ENCODE measurements at regions not wholly inside any gene's neighbourhood (a gene's known extent, or its start where the extent isn't known, plus 50 kb on each side); places are given as distances from the start of the nearest gene placed in this dataset.
"Not testable (repeated sequence)": the region's sequence is repeated elsewhere in the genome, so short reads cannot be mapped to it uniquely, and the experiment has no call there.

DNA sequence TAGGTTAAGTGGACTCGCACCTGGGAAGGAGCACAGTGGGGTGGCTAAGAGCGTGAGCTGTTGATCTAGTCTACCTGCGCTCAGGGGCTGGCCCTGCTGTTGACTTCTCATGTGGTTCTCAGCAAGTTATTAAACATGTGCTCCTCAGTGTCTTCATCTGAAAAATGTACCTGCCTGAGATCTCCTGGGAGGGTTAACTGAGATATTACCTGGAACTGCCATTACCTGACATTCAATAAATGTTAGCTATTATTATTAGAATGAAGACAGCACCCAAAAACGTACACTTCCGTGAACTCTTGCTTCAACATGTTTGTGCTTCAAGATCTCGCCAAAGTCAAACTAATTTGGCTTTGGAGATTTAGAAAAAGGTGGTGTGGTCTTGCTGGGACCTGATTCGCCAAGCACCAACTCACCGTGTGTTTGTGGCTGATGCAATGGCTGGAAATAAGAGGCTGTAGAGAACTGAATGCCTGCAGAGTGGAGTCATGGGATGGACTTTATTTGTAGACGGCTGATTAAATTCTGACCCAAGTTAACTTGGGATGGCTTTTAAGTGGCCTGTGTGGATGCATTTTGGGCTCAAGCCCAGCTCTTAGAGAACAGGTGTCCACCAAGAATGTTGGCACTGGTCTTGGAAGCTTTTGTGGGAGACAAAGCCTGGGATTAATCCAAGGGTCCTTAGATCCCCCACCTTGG lies 692.9 kb downstream of the QKI start:
- DNase-seq (ENCODE audit: low read depth): no peak

DNA sequence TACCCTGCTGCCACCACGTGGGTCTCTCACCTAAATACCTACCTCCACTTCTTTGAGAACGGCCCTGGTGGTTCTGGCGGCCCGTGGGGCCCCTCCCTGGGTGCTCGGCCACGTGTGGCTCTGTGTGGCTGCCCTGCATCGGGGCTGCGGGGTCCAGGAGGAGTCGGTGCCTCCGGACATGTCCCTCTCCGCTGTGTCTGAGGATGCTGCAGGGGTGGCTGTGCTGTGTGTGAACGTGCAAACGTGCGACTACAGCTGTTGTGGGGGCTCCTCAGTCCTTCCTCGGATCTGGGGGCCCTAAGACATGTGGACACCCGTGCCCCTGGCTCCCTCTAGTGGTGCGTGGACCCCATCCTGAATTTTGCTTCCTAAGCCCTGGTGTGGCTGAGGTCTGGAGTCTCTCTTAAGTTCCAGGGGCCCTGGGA lies 691.8 kb downstream of the QKI start:
- no peak for DNase-seq (ENCODE audit: low read depth)

DNA sequence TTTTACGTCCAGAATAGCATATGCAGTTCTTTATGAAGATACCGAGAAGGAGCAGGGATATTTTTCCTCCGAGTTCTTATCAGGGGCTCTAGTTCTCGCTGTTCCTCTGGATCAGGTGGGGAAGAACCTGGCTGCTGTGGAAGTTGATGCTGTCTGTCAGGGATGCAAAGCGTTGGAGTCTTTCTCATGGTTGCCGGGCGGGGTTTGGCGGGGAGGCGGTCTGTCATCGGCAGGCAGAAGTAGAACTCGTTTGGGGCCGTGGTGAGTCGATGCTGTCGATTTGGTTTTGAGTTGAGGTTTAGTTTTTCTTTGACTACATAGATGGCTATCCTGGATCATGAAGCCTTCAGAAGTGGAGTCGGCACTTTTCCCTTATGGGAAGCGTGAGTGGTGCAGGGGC lies 691.2 kb downstream of the QKI start:
- no peak for DNase-seq (ENCODE audit: low read depth)

DNA sequence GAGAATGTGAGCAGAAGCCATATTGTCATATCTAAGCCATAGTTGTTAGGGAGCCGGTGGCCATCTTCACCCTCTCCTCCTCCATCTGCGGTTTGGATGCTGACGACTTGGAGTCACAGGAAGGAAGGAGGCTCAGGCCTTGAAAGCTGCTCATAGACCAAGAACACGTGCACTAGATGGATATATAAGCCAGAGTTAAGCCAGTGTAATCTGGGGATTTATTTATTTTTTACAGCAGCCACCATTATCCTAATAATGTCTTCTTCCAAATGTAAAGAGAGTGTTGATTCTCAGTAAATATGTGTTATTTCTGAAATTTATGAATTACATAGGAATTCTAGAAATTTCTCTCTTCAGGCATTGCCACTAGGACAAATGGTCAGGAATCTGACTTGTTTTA lies 689.9 kb downstream of the QKI start:
- no peak for DNase-seq (ENCODE audit: low read depth)

DNA sequence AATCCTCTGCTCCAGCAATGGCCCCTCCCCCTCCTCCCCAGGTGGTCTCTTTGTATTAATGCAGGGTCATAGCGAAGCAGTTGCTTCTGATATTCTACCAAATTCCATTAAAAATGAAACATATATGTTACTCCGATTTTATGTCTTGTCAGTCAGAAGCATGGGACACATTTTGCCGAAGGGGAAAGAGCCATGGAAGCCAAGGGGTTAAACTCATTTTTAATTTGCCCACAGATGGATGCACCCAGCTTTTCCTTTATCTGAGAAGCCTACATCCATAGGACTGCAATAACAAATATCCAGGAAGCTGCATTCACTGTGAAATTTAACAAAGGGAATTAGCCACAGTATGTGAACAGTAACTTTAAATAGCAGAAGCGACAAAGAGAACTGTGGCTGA lies 688.2 kb downstream of the QKI start:
- DNase-seq (ENCODE audit: low read depth): no peak

DNA sequence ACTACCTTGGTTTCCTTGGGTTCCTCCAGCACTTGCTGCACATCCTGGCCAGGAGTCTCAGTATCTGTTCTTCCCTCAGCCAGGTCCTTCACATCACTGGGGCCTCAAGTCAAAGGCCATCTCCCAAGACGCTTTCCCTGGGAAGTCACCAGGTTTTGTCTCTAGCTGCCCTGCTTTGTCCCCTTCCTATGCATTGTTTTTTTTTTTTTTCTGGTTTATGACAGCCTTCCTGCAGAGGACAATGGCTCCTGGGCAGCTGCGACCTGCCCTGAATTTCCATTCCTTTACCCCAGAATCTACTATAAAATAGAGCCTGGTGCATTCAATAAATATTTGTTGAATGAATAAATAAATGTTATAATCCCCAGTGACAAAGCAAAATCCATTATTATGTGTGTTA lies 687.3 kb downstream of the QKI start:
- DNase-seq (ENCODE audit: low read depth): no peak

DNA sequence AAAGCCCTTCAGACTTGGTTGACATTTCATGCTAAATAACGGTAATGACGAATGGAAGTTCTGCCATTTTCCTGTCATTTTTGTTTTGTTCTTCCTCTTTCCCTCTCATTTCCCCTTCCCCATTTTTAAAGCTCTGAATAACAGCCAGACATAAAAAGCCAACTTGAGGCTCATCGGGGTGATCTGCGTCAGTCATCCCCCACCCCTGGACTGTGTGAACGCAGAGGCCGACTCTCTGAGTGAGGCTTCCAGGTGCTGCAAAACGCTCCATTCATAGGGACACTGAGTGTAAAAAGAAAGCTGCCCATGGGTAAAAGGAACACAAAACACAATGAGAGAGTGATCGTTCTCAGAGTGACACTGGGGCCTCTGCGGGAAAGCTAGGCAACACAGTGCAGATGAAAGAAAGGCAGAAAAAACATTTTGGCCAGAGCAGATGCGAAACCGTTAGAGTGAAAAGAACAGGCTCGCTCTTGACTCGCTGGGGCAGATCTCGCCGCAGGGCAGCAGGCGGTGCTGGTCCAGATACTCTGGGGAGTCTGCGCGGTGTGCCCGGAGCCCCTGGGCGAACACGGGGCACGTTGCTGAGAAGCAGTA lies 684.8 kb downstream of the QKI start:
- DNase-seq (ENCODE audit: low read depth): no peak

DNA sequence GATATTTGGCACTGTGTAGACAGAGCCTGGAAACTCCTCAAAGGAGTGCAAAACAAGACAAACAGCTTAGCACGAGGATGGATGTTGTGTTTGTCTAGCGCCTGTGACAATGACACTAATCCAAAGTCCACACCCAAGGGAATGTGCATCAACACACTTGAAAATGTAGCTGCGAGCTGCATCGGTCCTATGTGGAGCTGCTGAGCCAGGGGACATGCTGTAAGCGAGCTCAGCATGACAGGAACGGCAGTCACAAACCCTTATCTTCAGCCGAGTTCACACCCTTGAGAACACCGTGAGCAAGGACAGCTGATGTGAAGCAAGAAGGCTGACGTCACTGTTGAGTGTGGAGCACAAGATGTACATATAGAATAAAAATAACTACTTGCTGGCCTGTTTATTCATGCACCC lies 684.3 kb downstream of the QKI start:
- no peak for DNase-seq (ENCODE audit: low read depth)

DNA sequence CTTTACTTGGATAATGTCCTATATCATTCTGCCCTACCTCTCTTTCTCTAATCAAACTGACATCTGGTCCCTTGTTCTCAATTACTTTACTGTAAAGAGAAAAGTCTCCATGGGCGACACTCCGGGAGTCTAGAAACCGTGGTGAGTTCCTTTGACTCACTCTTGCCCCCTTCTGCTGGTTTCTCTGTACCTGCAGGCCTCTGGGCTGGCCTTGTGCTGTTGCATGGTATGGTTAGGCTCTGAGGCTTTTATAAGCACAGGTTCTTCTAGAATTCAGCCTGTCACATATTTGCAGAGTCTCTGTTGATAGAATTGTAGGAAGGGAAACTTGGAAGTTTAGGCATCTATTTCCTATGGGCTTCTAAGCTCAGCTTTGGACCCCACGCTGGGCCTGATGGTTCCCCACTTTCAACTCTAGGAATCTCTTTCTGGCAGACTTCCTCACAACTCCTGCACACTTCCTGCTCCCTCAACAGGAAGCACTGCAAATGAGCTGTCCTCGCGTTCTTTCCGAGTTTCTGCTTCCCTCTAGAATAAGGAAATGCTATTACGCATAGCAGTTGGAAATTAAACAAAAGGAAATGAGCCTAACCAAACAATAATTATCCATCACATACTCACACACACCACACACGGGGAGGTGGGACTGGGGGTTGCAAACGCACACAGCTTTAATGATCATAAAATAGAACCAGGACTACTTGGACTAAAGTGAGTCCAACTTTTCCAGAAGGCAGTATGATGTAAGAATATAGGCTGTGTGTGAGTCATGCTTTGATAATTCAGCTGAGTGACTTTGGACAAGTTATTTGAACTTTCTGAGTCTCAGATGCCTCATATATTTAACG lies 683.3 kb downstream of the QKI start:
- no peak for DNase-seq (ENCODE audit: low read depth)

DNA sequence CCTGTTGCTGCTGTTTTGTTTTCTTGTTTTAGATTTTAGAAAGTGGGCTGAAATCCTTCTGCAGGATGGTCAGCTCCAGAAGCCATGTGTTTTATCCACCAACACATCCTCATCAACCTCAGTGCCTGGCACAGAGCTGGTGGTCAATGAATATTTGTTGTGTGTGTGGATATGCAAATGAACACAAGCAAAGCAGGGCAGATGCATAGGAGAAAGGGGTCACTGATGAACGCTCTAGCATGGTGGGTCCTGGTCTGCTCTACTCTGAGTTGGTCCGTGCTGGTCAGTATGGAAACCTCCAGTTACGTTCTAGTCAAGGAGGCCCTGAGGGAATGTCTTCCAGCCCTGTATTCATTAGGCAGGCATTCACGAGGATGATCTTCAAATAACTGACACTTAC lies 682.5 kb downstream of the QKI start:
- no peak for DNase-seq (ENCODE audit: low read depth)

DNA sequence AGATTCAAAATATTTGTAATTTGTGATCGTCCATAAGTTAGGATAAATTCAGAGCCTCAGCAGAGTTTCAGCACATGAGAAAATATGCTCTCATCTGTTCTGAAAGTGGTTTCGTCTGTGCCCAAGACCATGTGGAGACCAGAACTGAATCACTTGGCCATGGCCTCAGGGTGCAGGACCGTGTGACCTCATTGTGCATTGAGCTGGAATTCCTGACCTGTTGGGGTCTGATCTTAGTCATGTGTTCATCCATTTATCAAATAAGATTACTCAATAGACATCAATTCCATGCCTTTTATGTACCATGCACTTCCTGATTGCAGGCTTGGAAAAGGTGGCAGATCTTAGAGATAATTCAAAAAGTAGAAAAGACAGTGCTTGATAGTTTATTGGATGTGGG lies 680.5 kb downstream of the QKI start:
- DNase-seq (ENCODE audit: low read depth): no peak

DNA sequence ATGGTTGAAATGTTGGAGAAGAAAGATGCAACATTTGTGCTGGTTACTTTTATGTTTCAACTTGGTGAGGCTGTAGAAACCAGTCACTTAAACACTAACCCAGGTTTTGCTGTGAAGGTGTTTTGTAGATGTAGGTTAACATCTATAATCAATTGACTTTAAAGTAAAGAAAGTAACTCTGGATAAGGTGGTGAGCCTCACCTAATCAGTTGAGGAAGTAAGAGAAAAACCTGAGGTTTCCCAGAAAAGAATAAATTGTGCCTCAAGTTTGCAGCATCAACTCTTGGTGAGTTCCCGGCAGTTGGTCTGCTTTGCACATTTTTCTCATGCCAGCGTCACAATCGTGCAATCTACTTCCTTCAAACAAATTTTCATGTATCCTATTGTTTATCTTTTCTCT lies 673.4 kb downstream of the QKI start:
- DNase-seq (ENCODE audit: low read depth): no peak

DNA sequence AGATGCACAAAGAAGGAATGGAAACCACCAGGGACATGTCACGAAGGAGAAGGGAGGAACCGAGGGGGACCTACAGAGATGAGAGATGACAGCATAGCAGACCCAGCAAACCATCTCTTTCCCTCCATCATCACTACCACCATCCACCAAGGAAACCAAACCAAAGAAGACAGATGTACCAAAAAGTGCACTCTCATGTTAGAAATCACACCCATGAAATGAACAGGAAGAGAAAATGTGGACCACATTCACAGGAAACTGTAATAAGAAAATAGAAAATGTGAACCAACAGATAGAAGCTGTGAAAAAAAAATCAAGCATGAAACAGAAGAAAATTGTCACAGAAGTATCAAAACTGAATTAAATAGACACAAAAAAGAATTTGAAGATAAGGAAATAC lies 672.7 kb downstream of the QKI start:
- no peak for DNase-seq (ENCODE audit: low read depth)

DNA sequence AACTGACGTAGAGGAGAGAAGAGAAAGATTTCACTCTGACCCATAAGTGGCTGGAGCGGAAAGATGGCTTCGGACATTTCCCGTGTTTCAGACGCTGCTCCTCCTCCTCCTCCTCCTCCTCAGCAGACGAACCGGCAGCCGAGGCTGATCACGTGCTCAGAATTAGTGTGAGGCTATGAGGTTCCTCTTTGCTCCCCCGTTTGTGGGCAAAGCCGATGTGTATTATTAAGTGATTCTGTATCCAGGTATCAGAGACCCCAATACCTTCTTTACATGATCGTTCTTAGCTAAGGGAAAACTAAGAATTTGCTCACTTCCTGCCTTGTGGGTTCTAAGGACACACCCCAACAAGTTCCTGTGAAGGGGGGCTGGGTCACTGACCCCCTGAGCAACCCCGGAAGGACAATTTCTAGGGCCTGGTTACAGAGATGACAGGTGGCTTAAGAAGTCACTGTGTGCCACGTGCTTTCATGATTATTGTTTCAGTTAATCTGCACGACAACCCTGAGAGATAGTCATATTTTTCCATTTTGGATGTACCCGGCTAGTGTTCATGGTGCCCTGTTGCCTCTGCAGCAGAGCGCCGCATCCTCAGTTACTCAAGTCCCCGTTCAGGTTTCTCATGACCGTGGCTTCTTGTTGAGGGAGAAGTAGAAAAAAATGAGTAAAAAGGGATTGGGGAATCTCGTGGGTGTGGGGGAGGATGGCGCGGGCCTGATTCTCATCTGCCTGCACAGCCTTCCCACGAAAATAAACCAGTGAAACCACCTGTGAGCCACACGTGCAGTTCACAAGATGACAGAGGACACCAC lies 671.8 kb downstream of the QKI start:
- DNase-seq (ENCODE audit: low read depth): no peak

DNA sequence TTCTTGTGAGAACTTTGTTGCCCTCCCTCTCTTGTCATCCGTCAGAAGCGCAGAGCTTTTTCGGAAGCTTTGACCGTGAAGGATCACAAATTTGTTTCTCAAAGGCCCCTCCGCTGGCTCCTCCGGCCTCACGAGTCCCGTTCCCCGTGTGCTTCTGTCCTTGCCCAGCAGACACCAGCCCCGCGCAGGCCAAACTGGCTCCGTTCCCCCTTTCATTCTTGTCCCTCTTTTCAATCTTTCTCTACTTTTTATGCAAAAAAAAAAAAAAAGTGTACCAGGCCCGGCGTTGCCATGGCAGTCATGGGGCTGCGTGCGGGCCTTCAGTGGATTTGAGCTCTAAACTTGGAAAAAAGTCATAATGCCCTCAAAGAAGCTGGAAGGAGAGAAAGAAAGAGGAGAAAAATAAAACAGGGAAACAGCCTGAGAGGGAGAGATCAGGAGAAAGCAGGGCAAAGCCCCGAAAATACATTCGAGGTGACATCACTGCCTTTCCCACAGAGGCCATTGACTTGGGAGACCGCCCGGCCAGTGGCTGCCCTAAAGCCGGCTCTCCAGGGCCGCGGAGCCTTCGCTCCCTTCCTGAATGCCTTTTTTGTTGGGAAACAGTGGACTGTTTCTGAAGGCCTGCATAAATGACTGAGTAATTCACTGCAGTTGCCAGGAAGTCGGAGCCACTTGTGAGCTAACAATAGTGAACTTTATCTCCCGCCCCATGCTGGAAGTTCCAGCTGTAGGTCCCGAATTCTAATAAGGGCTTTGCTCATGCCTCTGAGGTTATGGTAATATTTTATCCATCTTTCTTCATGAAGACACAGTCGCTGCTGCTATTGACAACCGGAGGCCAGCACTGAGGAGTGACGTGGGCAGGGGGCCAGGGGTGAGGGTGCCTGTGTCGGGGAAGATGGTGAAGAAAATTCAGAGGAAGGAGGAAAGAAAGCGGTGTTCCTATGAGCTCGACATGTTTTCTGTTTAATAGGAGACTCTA lies 670.9 kb downstream of the QKI start:
- DNase-seq (ENCODE audit: low read depth): no peak

DNA sequence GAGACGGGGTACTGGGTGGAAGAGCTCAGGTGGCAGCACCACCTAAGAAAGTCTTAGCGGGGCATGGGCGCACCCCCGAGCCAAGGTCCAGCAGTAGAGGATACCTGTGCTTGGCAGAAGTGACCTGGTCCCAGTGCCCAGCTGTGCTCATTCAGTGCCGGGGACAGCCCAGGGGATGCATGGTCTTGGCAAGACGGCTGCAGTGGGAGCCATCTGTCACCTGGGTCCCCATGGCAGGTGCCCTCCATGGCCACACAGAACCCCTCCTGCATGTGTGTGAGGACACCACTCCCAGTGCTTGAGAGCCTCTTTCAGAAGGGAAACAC lies 664.7 kb downstream of the QKI start:
- no peak for DNase-seq (ENCODE audit: low read depth)

DNA sequence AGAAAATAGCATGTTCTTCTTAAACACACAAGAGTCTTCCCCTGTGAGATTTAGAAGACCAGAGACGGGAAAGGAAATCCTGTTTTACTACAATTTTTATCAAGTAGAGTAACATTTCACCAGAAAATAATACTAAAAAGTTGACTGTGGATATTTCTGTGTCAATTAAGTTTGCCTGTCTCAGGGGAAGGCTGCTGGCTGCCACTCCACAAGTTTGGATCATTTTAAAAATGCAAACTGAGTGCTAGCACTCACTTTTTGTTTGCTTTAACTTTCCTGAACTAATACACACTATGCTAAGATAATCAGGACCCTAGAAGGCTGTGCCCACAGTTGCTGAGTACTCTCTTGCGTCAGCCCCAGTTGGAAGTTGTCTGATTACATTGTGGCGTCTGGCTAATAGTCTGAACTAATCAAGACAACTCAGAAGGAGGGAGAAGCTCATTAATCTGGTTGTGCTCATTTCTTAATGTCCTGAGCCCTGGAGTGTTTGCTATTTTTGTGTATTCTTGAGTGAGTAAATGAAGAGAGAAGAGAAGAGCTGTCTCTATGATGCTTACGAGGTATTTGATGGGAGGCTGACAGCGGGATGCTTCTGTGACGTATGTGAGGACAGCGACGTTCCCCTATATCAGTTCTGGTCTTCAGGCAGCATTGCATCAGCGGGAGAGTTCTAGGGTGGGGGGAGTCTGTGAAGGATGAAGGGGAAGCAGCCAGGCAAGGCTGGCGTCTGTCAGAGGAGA lies 664.2 kb downstream of the QKI start:
- no peak for DNase-seq (ENCODE audit: low read depth)

DNA sequence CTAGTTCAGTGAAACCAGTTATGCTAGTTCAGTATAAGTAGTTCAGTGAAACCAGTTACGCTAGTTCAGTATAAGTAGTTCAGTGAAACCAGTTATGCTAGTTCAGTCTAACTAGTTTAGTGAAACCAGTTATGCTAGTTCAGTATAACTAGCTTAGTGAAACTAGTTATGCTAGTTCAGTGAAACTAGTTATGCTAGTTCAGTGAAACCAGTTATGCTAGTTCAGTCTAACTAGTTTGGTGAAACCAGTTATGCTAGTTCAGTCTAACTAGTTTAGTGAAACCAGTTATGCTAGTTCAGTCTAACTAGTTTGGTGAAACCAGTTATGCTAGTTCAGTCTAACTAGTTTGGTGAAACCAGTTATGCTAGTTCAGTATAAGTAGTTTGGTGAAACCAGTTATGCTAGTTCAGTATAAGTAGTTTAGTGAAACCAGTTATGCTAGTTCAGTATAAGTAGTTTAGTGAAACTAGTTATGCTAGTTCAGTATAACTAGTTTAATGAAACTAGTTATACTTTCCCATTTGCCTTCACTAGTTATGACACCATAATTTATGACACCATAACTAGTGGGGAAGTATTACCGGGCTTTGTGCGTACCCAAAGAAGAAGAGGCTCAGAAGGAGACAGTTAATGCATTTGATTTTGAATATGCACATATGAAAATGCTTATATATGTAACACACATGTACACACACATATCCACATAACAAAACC lies 662.5 kb downstream of the QKI start:
- DNase-seq (ENCODE audit: low read depth): not testable (repeated sequence)

DNA sequence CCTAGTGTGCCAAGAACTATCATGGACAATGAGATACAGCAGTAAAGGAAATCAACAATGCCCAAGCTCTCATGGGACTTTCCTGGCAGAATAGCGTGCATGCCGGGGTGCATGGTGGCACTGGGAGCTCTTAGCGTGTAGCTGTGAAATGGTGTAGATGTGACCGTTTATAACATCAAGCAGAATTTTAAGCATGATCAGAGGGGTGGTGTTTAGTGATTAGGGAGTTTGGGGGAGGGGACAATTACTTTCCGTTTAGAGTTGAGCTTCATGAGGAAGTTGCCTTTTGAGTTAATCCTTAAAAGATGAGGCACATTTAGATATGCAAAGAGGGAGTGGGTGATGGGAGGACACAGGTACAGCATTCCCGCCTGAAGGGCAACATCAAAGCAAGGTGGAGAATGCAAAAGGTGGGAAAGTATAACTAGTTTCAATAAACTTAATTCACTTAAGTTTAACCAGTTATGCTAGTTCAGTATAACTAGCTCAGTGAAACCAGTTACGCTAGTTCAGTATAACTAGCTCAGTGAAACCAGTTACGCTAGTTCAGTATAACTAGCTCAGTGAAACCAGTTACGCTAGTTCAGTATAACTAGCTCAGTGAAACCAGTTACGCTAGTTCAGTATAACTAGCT lies 661.6 kb downstream of the QKI start:
- DNase-seq (ENCODE audit: low read depth): no peak

All from activated T-cell treated with anti-CD3 and anti-CD28 coated beads for 24 hours (primary cell).